IPS-11a (cell line): ENCODE measurements at regions not wholly inside any gene's neighbourhood (a gene's known extent, or its start where the extent isn't known, plus 50 kb on each side); places are given as distances from the start of the nearest gene placed in this dataset.

Experiments used
- H3K4me3 ChIP-seq: one replicate; pipeline ENCODE4 v1.5.1; 2013; ENCODE audit warnings: low read depth, low read length, control low read depth

DNA sequence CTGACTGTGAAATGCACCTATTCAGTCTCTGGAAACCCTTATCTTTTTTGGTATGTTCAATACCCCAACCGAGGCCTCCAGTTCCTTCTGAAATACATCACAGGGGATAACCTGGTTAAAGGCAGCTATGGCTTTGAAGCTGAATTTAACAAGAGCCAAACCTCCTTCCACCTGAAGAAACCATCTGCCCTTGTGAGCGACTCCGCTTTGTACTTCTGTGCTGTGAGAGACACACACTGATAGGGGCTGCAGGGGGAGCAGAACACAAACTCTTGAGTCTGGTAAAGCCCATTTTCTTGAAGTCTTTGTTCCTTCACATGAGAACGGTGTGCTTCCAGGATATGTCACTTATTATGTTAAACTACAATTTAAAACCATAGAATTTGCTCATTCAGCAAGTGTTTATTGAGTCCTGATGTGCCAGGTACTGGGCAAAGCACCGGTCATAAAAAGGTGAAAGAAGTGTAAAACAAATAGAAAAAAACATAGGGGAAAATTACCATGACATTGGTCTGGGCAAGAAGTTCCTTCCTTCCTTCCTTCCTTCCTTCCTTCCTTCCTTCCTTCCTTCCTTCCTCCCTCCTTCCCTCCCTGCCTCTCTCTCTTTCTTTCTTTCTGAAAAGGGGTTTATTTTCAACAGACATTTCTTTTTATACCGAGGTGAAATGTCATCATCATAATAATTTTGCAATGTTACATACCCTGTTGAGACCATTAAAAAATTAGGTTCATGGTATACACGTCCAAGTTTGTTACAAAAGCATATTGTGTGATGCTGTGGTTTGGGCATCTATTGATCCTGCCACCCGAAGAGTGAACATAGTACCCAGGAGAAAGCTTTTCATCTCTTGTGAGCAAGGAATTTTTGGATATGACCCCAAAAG is 50.7 kb upstream of the OR4E1 start:
- H3K4me3 ChIP-seq: no peak overlapping the region

DNA sequence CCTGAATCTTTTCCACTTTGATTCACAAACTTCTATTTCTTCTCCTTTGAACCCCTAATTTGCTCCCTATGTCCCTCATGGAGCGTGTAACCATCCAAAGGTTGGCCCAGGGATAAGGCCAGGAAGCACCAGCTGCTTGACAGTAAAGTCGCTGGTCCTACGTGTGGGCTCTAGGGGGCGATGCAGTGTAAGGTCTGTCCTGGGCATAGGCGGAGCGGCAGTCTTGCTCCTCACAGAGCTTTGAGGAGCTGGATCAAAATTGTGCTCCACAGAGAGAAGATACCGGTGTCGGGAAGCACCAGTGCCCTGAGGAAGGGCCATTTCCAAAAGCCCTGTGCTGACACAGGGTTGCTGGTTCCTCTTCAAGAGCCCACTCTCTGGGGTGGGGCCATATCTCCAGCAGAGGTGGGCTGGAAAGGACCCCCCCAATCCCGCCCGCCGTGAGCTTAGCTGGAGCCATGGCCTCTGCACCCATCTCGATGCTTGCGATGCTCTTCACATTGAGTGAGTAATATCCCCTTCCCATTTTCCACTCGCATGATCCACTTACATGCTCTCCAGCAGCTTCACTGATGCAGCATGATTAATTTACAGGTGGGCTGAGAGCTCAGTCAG is 49.9 kb upstream of the OR4E1 start:
- H3K4me3 ChIP-seq: no peak overlapping the region
